ENCODE measurements at regions not wholly inside any gene's neighbourhood (a gene's known extent, or its start where the extent isn't known, plus 50 kb on each side); places are given as distances from the start of the nearest gene placed in this dataset.

- no peak overlapping the region for H3K4me3 ChIP-seq (ENCODE audit: low read depth, low read length)
- no peak for TF ChIP-seq CTCF (IDR thresholded peaks at IDR 0.05; ENCODE audit: insufficient read depth, low read length)
- DNase-seq (ENCODE audit: low read depth): no peak
Measured at GRCh38 chr17:51439395-51440229, 179.3 kb downstream of the UTP18 start.

GRCh38 chr17:51441431-51441830 lies 181.1 kb downstream of the UTP18 start:
- TF ChIP-seq CTCF (IDR thresholded peaks at IDR 0.05; ENCODE audit: insufficient read depth, low read length): no peak

GRCh38 chr17:51442088-51442865 lies 181.9 kb downstream of the UTP18 start:
- no peak for DNase-seq (ENCODE audit: low read depth)
- TF ChIP-seq CTCF (IDR thresholded peaks at IDR 0.05; ENCODE audit: insufficient read depth, low read length): no peak
- no peak overlapping the region for H3K4me3 ChIP-seq (ENCODE audit: low read depth, low read length)

More at GRCh38 chr17:51441431-51441830, 181.1 kb downstream of the UTP18 start:
- no peak overlapping the region for H3K4me3 ChIP-seq (ENCODE audit: low read depth, low read length)
- DNase-seq (ENCODE audit: low read depth): no peak

- no peak for TF ChIP-seq CTCF (IDR thresholded peaks at IDR 0.05; ENCODE audit: insufficient read depth, low read length)
- no peak overlapping the region for H3K4me3 ChIP-seq (ENCODE audit: low read depth, low read length)
- DNase-seq (ENCODE audit: low read depth): no peak
Measured at GRCh38 chr17:51443646-51444045, 183.3 kb downstream of the UTP18 start.

GRCh38 chr17:51445946-51446345 lies 185.6 kb downstream of the UTP18 start:
- H3K4me3 ChIP-seq (ENCODE audit: low read depth, low read length): no peak overlapping the region
- no peak for TF ChIP-seq CTCF (IDR thresholded peaks at IDR 0.05; ENCODE audit: insufficient read depth, low read length)
- no peak for DNase-seq (ENCODE audit: low read depth)

- no peak overlapping the region for H3K4me3 ChIP-seq (ENCODE audit: low read depth, low read length)
- no peak for TF ChIP-seq CTCF (IDR thresholded peaks at IDR 0.05; ENCODE audit: insufficient read depth, low read length)
- DNase-seq (ENCODE audit: low read depth): no peak
Measured at GRCh38 chr17:51454456-51454978, 194.2 kb downstream of the UTP18 start.
